Neural cell (in vitro differentiated cells): ENCODE measurements at regions not wholly inside any gene's neighbourhood (a gene's known extent, or its start where the extent isn't known, plus 50 kb on each side); places are given as distances from the start of the nearest gene placed in this dataset.

Experiments
- MXI1 ChIP-seq: fragments of 450-650 bp; conservative IDR thresholded peaks from 2 replicates; pipeline ENCODE4 v1.6.1; 2014; ENCODE audit warnings: antibody characterized with exemption, mild to moderate bottlenecking; ENCODE audit not compliant: poor library complexity, severe bottlenecking
- SMC3 ChIP-seq: fragments of 450-650 bp; conservative IDR thresholded peaks from 2 replicates; pipeline ENCODE4 v1.6.1; 2014; ENCODE audit warnings: antibody characterized with exemption, mild to moderate bottlenecking, moderate library complexity; ENCODE audit not compliant: poor library complexity
- TAF1 ChIP-seq: IDR thresholded peaks from 2 replicates; pipeline ENCODE4 v1.6.1; 2012; ENCODE audit warnings: low read depth
- TF ChIP-seq, protein P1 (sequence below): fragments of 450-650 bp; IDR thresholded peaks from 2 replicates; pipeline ENCODE4 v1.5.1; 2014; ENCODE audit warnings: antibody characterized with exemption, mild to moderate bottlenecking, moderate library complexity; ENCODE audit not compliant: poor library complexity, severe bottlenecking
- TF ChIP-seq, protein P2 (sequence below): IDR thresholded peaks from 2 replicates; pipeline ENCODE4 v1.6.1; 2012; ENCODE audit warnings: borderline replicate concordance

DNA sequence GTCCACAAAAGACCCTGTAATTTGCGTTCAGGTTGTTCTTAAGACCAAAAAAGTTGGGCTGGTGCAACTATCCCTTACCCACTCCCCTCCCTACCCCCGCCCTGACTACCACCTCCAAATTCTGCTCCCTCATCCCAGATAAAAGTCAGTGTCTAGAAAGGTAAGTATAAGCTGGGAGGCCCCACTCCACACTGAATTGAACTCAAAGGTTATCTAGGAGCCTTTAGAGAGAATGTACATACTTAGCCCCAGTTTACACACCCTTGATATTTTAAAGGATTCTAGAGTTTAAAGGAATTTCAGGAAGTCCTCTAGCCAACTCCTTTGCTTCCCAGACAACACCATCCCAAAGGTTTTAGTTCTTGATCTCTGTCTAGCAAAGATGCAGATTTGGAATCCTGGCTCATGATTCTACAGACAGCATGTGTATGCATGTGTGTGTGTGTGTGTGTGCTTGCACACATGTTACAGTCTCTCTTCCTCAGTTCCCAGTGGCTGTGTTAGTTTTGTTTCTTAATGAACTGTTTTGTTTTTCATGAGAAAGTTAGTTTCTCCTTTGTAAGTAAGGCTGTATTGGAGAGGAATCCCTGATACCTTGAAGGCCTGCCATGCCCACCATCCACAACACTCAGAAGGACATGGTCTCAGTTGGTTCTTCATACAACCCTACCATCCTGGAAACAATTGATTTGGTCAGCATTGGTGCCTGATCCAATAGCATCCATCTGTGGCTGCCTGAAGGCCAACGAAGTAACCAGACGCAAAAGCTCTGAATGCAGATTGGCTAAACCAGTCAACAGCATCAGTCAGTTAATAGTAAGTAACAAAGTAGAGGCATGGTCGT lies 281.3 kb downstream of the SOX9 start:
- TF ChIP-seq, protein P1, sequence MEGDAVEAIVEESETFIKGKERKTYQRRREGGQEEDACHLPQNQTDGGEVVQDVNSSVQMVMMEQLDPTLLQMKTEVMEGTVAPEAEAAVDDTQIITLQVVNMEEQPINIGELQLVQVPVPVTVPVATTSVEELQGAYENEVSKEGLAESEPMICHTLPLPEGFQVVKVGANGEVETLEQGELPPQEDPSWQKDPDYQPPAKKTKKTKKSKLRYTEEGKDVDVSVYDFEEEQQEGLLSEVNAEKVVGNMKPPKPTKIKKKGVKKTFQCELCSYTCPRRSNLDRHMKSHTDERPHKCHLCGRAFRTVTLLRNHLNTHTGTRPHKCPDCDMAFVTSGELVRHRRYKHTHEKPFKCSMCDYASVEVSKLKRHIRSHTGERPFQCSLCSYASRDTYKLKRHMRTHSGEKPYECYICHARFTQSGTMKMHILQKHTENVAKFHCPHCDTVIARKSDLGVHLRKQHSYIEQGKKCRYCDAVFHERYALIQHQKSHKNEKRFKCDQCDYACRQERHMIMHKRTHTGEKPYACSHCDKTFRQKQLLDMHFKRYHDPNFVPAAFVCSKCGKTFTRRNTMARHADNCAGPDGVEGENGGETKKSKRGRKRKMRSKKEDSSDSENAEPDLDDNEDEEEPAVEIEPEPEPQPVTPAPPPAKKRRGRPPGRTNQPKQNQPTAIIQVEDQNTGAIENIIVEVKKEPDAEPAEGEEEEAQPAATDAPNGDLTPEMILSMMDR, result no peak
- TF ChIP-seq MXI1 (no peak), SMC3 (no peak), TAF1 (no peak)
- TF ChIP-seq, protein P2, sequence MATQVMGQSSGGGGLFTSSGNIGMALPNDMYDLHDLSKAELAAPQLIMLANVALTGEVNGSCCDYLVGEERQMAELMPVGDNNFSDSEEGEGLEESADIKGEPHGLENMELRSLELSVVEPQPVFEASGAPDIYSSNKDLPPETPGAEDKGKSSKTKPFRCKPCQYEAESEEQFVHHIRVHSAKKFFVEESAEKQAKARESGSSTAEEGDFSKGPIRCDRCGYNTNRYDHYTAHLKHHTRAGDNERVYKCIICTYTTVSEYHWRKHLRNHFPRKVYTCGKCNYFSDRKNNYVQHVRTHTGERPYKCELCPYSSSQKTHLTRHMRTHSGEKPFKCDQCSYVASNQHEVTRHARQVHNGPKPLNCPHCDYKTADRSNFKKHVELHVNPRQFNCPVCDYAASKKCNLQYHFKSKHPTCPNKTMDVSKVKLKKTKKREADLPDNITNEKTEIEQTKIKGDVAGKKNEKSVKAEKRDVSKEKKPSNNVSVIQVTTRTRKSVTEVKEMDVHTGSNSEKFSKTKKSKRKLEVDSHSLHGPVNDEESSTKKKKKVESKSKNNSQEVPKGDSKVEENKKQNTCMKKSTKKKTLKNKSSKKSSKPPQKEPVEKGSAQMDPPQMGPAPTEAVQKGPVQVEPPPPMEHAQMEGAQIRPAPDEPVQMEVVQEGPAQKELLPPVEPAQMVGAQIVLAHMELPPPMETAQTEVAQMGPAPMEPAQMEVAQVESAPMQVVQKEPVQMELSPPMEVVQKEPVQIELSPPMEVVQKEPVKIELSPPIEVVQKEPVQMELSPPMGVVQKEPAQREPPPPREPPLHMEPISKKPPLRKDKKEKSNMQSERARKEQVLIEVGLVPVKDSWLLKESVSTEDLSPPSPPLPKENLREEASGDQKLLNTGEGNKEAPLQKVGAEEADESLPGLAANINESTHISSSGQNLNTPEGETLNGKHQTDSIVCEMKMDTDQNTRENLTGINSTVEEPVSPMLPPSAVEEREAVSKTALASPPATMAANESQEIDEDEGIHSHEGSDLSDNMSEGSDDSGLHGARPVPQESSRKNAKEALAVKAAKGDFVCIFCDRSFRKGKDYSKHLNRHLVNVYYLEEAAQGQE, result no peak
